OCI-LY3 (cell line): ENCODE measurements at regions not wholly inside any gene's neighbourhood (a gene's known extent, or its start where the extent isn't known, plus 50 kb on each side); places are given as distances from the start of the nearest gene placed in this dataset.
A peak's percentile ranks its signal among the peaks of the same experiment; 100 is the strongest.
"Not testable (repeated sequence)": the region's sequence is repeated elsewhere in the genome, so short reads cannot be mapped to it uniquely, and the experiment has no call there.

Experiments
- H2AFZ ChIP-seq: fragments of 200-600, 300-600 bp; shearing (Covaris generic); 2 replicates; pipeline ENCODE4 v1.6.0; 2014; ENCODE audit warnings: antibody characterized with exemption, low read depth, low read length
- H3K27ac ChIP-seq: fragments of 200-600, 300-600 bp; sonication (generic); 2 replicates; pipeline ENCODE4 v1.5.1; 2014; ENCODE audit warnings: mild to moderate bottlenecking, low read length, moderate library complexity, mixed read lengths
- H3K27me3 ChIP-seq: fragments of 200-600, 300-600 bp; sonication (generic); 2 replicates; pipeline ENCODE4 v1.6.1; 2014; ENCODE audit warnings: low read depth, low read length, mixed read lengths
- H3K36me3 ChIP-seq: fragments of 200-600, 300-600 bp; sonication (generic); replicated peaks from 2 replicates; pipeline ENCODE3; 2014; ENCODE audit warnings: low read depth, low read length, mixed read lengths
- H3K4me1 ChIP-seq: fragments of 300-600, 200-600 bp; sonication (generic); 2 replicates; pipeline ENCODE4 v1.6.1; 2014; ENCODE audit warnings: low read length, mixed read lengths
- H3K4me2 ChIP-seq: fragments of 200-600, 300-600 bp; sonication (generic); 2 replicates; pipeline ENCODE4 v1.6.1; 2014; ENCODE audit warnings: low read length, mixed read lengths
- H3K4me3 ChIP-seq: fragments of 300-600, 200-600 bp; sonication (generic); 2 replicates; pipeline ENCODE4 v1.5.1; 2014; ENCODE audit warnings: antibody characterized with exemption, mild to moderate bottlenecking, low read length, moderate library complexity
- H3K79me2 ChIP-seq: fragments of 300-600, 200-600 bp; shearing (Covaris generic); 2 replicates; pipeline ENCODE4 v1.6.1; 2014; ENCODE audit warnings: mild to moderate bottlenecking, low read length, mixed read lengths
- H3K9ac ChIP-seq: fragments of 300-600, 200-600 bp; shearing (Covaris generic); 2 replicates; pipeline ENCODE4 v1.6.0; 2014; ENCODE audit warnings: mild to moderate bottlenecking, low read length, moderate library complexity
- H3K9me3 ChIP-seq: fragments of 200-600, 300-600 bp; shearing (Covaris generic); 2 replicates; pipeline ENCODE4 v1.6.1; 2014; ENCODE audit warnings: low read length, mixed read lengths; ENCODE audit not compliant: insufficient read depth
- H4K20me1 ChIP-seq: fragments of 200-600, 300-600 bp; sonication (generic); 2 replicates; pipeline ENCODE4 v1.6.1; 2016; ENCODE audit warnings: low read length, mixed read lengths; ENCODE audit not compliant: insufficient read depth
- EZH2phosphoT487 ChIP-seq: fragments of 200-600 bp; shearing (Covaris generic); IDR thresholded peaks from 2 replicates; pipeline ENCODE4 v1.6.1; 2018; ENCODE audit warnings: antibody characterized with exemption, mixed run types, low read depth
- TF ChIP-seq, protein P1 (sequence below): fragments of 200-600, 300-600 bp; sonication (generic); IDR thresholded peaks from 2 replicates; pipeline ENCODE4 v1.5.1; 2014; ENCODE audit warnings: antibody characterized with exemption, low read length, low read depth

DNA sequence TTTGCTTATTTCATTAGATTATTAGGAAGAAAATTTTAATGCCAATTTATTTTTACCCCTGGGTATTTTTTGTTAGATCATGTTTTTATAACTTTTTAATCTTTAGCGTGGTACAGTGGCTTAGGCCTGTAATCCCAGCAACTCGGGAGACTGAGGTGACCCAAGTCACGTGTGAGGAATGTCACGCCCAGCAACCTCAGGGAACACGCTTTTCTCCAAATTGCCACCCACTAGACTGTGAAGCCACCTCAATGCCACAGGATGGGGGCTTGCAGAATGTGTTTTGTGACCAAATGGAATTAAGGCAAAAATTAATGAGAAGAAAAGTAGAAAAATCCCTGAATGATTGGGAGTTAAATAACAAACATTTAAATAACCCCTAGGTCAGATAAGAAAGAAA is 141.8 kb downstream of the LAT start:
- H3K9ac ChIP-seq = no peak overlapping the region
- no peaks in the 10 kb centered on the region for H3K27me3 ChIP-seq
- H3K4me1 ChIP-seq = no peaks in the 10 kb centered on the region
- H3K4me3 ChIP-seq = no peak overlapping the region
- H3K27ac ChIP-seq = no peak overlapping the region
- no peak overlapping the region for H3K4me2 ChIP-seq
- TF ChIP-seq EZH2phosphoT487 = no peak
- TF ChIP-seq, protein P1, sequence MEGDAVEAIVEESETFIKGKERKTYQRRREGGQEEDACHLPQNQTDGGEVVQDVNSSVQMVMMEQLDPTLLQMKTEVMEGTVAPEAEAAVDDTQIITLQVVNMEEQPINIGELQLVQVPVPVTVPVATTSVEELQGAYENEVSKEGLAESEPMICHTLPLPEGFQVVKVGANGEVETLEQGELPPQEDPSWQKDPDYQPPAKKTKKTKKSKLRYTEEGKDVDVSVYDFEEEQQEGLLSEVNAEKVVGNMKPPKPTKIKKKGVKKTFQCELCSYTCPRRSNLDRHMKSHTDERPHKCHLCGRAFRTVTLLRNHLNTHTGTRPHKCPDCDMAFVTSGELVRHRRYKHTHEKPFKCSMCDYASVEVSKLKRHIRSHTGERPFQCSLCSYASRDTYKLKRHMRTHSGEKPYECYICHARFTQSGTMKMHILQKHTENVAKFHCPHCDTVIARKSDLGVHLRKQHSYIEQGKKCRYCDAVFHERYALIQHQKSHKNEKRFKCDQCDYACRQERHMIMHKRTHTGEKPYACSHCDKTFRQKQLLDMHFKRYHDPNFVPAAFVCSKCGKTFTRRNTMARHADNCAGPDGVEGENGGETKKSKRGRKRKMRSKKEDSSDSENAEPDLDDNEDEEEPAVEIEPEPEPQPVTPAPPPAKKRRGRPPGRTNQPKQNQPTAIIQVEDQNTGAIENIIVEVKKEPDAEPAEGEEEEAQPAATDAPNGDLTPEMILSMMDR = no peak
- H3K36me3 ChIP-seq = no peaks in the 10 kb centered on the region
- no peaks in the 10 kb centered on the region for H3K9me3 ChIP-seq
- no peaks in the 10 kb centered on the region for H4K20me1 ChIP-seq
- H2AFZ ChIP-seq = no peak overlapping the region
- H3K79me2 ChIP-seq = no peaks in the 10 kb centered on the region

- no peak for TF ChIP-seq EZH2phosphoT487
- TF ChIP-seq, protein P1 = no peak
- no peak overlapping the region for H2AFZ ChIP-seq
- H3K4me3 ChIP-seq = no peak overlapping the region
- H3K4me2 ChIP-seq = no peak overlapping the region
- H3K9ac ChIP-seq = no peak overlapping the region
- no peaks in the 10 kb centered on the region for H3K9me3 ChIP-seq
- H3K4me1 ChIP-seq = no peaks in the 10 kb centered on the region
- H4K20me1 ChIP-seq = no peaks in the 10 kb centered on the region
- H3K79me2 ChIP-seq = no peaks in the 10 kb centered on the region
- no peaks in the 10 kb centered on the region for H3K36me3 ChIP-seq
- H3K27ac ChIP-seq = no peak overlapping the region
- H3K27me3 ChIP-seq = no peaks in the 10 kb centered on the region
Observed at GRCh38 chr16:29126057-29126494, 141.2 kb downstream of the LAT start.

DNA sequence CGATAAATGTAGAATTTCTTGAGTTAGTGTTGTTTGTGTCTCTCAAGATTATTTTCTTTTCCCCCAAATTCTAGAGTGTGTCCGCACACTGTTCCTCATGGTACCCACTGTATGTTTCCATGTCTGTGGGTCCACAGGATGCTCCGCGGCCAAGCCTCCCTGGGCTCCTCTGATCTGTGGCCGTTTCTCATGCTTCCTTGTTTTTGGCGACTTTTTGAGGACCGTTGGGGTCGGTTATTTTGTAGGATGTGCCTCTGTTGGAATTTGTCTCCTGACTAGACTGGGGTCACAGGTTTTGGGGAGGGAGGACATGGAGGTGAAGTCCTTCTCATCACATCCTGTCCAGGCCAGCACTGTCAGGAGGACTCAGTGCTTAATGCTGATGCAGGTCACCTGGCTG is 140.0 kb downstream of the LAT start:
- Histone ChIP-seq H3K27ac (no peak overlapping the region), H3K9me3 (no peaks in the 10 kb centered on the region), H4K20me1 (no peaks in the 10 kb centered on the region), H2AFZ (no peak overlapping the region), H3K4me3 (no peak overlapping the region), H3K27me3 (no peaks in the 10 kb centered on the region), H3K4me1 (no peaks in the 10 kb centered on the region), H3K79me2 (no peaks in the 10 kb centered on the region), H3K4me2 (no peak overlapping the region), H3K9ac (no peak overlapping the region), H3K36me3 (no peaks in the 10 kb centered on the region)
- TF ChIP-seq, protein P1 = no peak
- TF ChIP-seq EZH2phosphoT487 = no peak

DNA sequence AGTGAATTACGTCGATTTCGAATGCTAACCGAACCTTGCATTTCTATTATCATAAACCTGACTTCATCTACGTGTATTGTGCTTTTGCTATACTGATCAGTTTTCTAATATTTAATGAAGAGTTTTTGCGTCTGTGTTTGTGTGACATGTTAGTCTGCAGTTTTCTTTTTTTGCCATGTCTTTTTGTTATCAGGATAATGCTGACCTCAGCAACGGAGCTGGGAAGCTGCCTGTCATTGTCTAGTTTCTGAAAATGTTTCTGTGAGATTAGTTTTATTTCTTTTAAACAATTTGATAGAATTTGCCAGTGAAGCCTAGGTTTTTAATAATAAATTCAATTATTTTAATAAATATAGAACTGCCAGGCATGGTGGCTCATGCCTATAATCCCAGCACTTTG is 139.3 kb downstream of the LAT start:
- not testable (repeated sequence) for H2AFZ ChIP-seq, H3K4me2 ChIP-seq, H3K4me3 ChIP-seq, H3K9me3 ChIP-seq, H3K79me2 ChIP-seq, H3K4me1 ChIP-seq, H3K27ac ChIP-seq, H3K9ac ChIP-seq, H3K36me3 ChIP-seq, H4K20me1 ChIP-seq, H3K27me3 ChIP-seq

- H2AFZ ChIP-seq, H3K27ac ChIP-seq, H3K4me2 ChIP-seq, H3K79me2 ChIP-seq, H4K20me1 ChIP-seq, H3K4me3 ChIP-seq, H3K9ac ChIP-seq, H3K9me3 ChIP-seq, H3K27me3 ChIP-seq, H3K36me3 ChIP-seq: not testable (repeated sequence)
- H3K4me1 ChIP-seq = peaks cover 23% of the 10 kb centered on the region
Observed at GRCh38 chr16:29120680-29121079, 135.8 kb downstream of the LAT start.

DNA sequence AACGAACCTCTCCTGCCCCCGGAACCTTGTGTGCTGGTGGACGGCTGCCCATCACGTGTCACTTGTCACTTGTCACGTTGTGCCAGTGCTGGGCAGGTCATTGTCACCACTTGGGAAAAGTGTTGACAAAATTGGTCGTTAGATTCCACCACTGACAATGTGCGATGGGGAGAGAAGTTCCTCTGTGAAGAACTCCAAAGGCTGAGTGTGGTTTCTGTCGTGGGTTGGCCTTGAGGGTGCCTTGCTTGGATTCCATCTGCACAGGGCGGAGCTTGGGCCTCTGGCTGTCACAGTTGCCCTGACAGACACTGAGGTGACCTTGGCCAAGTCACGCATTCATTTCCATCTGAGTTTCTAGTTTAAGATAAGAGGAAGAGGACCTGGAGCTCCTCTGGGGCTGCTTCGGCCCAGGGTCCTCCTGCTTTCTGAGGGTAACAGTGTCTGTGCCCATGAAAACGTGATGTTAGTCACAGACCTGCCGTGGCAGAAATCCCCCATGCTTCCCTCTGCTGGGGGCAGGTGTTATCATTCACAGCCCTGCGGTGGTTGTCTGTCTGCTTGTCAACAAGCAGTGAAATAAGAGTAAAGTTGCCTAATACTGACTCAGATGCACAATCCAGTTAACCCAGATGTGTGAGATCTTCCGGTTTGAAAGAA is 133.6 kb downstream of the LAT start:
- not testable (repeated sequence) for H3K79me2 ChIP-seq, H3K9me3 ChIP-seq, H4K20me1 ChIP-seq, H3K9ac ChIP-seq, H3K4me3 ChIP-seq, H2AFZ ChIP-seq, H3K27me3 ChIP-seq, H3K36me3 ChIP-seq
- H3K4me1 ChIP-seq = peaks cover 40% of the 10 kb centered on the region
- peak overlapping the region; percentile 64 for H3K27ac ChIP-seq
- H3K4me2 ChIP-seq = peak overlapping the region; percentile 36
